Endothelial cell of umbilical vein (primary cell): ENCODE measurements at regions not wholly inside any gene's neighbourhood (a gene's known extent, or its start where the extent isn't known, plus 50 kb on each side); places are given as distances from the start of the nearest gene placed in this dataset.

Source experiments
- BruUV-seq: library from RNA; stranded (reverse); fragments of 400-500 nt; replicated peaks from 2 replicates; lab custom pipeline; 2021; lab: Mats Ljungman, UMichigan
- CTCF ChIA-PET: fragments of 300-600, 350-600 bp; sonication (Branson Sonifier 250); formaldehyde crosslinking; loops from one replicate; lab custom pipeline; 2021; ENCODE audit warnings: antibody characterized with exemption, inconsistent platforms; lab: Charles Lee
- POLR2A ChIA-PET: fragments of 300-600, 350-600 bp; sonication (Branson Sonifier 250); formaldehyde crosslinking; loops from one replicate; lab custom pipeline; 2021; ENCODE audit warnings: antibody characterized with exemption, inconsistent platforms; lab: Charles Lee
- DNase-seq: peaks from one replicate; pipeline ENCODE4 v3.0.0-alpha.2; 2011; ENCODE audit warnings: low read depth, low spot score
- FAIRE-seq: peaks from 2 replicates; lab custom pipeline; 2011; peaks lifted over from hg19 to GRCh38; lab: Jason Lieb, UNC
- H2AFZ ChIP-seq: 2 replicates; pipeline ENCODE4 v1.6.0; 2012; ENCODE audit warnings: low read depth, low read length, control low read depth, inconsistent platforms
- H3K27ac ChIP-seq: 2 replicates; pipeline ENCODE4 v1.5.1; 2011; ENCODE audit warnings: low read depth, mild to moderate bottlenecking, control low read depth, low read length, moderate library complexity; ENCODE audit not compliant: insufficient read depth
- H3K27me3 ChIP-seq, 2 experiments: 2 replicates each; pipeline versions ENCODE4 v1.6.0 to v1.6.1; 2011; ENCODE audit warnings: low read length in 2 of 2, mixed read lengths in 1 of 2; ENCODE audit not compliant: control insufficient read depth in 2 of 2, insufficient read depth in 2 of 2
- H3K36me3 ChIP-seq, 2 experiments: 2 replicates in 1 of 2; 3 replicates in 1 of 2; pipeline ENCODE4 v1.5.1; 2011; ENCODE audit warnings: low read length in 2 of 2, mild to moderate bottlenecking in 1 of 2, moderate library complexity in 1 of 2; ENCODE audit not compliant: control insufficient read depth in 2 of 2, insufficient read depth in 2 of 2; ENCODE audit errors: extremely low read depth in 1 of 2
- H3K4me1 ChIP-seq: 3 replicates; pipeline ENCODE4 v1.5.1; 2011; ENCODE audit warnings: mild to moderate bottlenecking, low read length; ENCODE audit not compliant: control insufficient read depth, insufficient read depth; ENCODE audit errors: extremely low read depth
- H3K4me2 ChIP-seq: 2 replicates; pipeline ENCODE4 v1.6.1; 2011; ENCODE audit warnings: low read length, control low read depth, mixed read lengths; ENCODE audit not compliant: insufficient read depth
- H3K4me3 ChIP-seq, 3 experiments: fragments of 200-600 bp in 1 of 3; sonication (generic), shearing (Covaris generic) in 1 of 3; replicated peaks in 1 of 3; 2 replicates each; pipeline ENCODE4 v1.5.1; 2011 to 2016; ENCODE audit warnings: control low read depth in 3 of 3, low read length in 3 of 3, mild to moderate bottlenecking in 2 of 3, inconsistent platforms in 1 of 3, low read depth in 1 of 3, moderate library complexity in 1 of 3; ENCODE audit not compliant: insufficient read depth in 1 of 3
- H3K79me2 ChIP-seq: 2 replicates; pipeline ENCODE4 v1.6.0; 2012; ENCODE audit warnings: low read length, inconsistent platforms; ENCODE audit not compliant: control insufficient read depth, insufficient read depth
- H3K9ac ChIP-seq: replicated peaks from 2 replicates; pipeline ENCODE3; 2011; ENCODE audit warnings: low read length, control low read depth; ENCODE audit not compliant: insufficient read depth; ENCODE audit errors: extremely low read depth
- H3K9me1 ChIP-seq: replicated peaks from 3 replicates; pipeline ENCODE4 v1.6.0; 2011; ENCODE audit warnings: mild to moderate bottlenecking, low read length; ENCODE audit not compliant: control insufficient read depth, insufficient read depth; ENCODE audit errors: extremely low read depth
- H3K9me3 ChIP-seq: replicated peaks from 2 replicates; pipeline ENCODE4 v1.5.1; 2012; ENCODE audit warnings: low read length, inconsistent platforms; ENCODE audit not compliant: control insufficient read depth, insufficient read depth
- H4K20me1 ChIP-seq: replicated peaks from 2 replicates; pipeline ENCODE3; 2011; ENCODE audit warnings: mild to moderate bottlenecking, low read length; ENCODE audit not compliant: control insufficient read depth, insufficient read depth; ENCODE audit errors: extremely low read depth
- CTCF ChIP-seq, 2 donors: IDR thresholded peaks; 1 replicate in 1 of 2; 2 replicates in 1 of 2; pipeline ENCODE4 v1.5.1; 2011; ENCODE audit warnings: low read length in 2 of 2, mild to moderate bottlenecking in 2 of 2, moderate library complexity in 2 of 2, control low read depth in 1 of 2, inconsistent platforms in 1 of 2, low read depth in 1 of 2; ENCODE audit not compliant: insufficient read depth in 1 of 2; ENCODE audit errors: extremely low read depth in 1 of 2
- EZH2 ChIP-seq: IDR thresholded peaks from 2 replicates; pipeline ENCODE4 v1.6.1; 2012; ENCODE audit warnings: borderline replicate concordance, low read depth, mild to moderate bottlenecking, moderate library complexity, low read length, inconsistent platforms; ENCODE audit not compliant: severe bottlenecking
- FOS ChIP-seq: IDR thresholded peaks from 2 replicates; pipeline ENCODE4 v1.6.1; 2011; ENCODE audit warnings: mild to moderate bottlenecking, low read length, moderate library complexity, borderline replicate concordance; ENCODE audit not compliant: insufficient read depth
- GATA2 ChIP-seq: IDR thresholded peaks from 2 replicates; pipeline ENCODE4 v1.7.0; 2011; ENCODE audit warnings: low read depth, mild to moderate bottlenecking, moderate library complexity, mixed read lengths, low read length; ENCODE audit not compliant: insufficient read length, insufficient read depth
- JUN ChIP-seq: IDR thresholded peaks from 2 replicates; pipeline ENCODE4 v1.6.1; 2011; ENCODE audit warnings: borderline replicate concordance, low read depth; ENCODE audit not compliant: insufficient read length, insufficient read depth
- MYC ChIP-seq: IDR thresholded peaks from one replicate; pipeline ENCODE4 v1.6.1; 2011; ENCODE audit warnings: mild to moderate bottlenecking, low read depth, low read length
- POLR2A ChIP-seq: IDR thresholded peaks from 2 replicates; pipeline ENCODE4 v1.6.1; 2012; ENCODE audit warnings: low read depth, mild to moderate bottlenecking, control low read depth, low read length
- POLR2AphosphoS5 ChIP-seq: IDR thresholded peaks from 2 replicates; pipeline ENCODE4 v1.6.1; 2012; ENCODE audit warnings: low read depth, mild to moderate bottlenecking, control low read depth, low read length, moderate library complexity; ENCODE audit not compliant: insufficient read depth
- dilution Hi-C: fragments of 300-500 bp; cut with MboI; formaldehyde crosslinking; loops from one replicate; pipeline ENCODE4 v1.15.0; 2019; ENCODE audit warnings: low sequenced_read_pairs; ENCODE audit not compliant: extremely low pct_ligation_motif_present
- intact Hi-C: fragments of 100-400 bp; cut with micrococcal nuclease; formaldehyde crosslinking; loops from one replicate; pipeline ENCODE4 v1.10.0; 2022
- TF ChIP-seq, protein P1 (sequence below): IDR thresholded peaks from 2 replicates; pipeline ENCODE4 v1.6.1; 2011; ENCODE audit not compliant: insufficient read depth, insufficient read length

DNA sequence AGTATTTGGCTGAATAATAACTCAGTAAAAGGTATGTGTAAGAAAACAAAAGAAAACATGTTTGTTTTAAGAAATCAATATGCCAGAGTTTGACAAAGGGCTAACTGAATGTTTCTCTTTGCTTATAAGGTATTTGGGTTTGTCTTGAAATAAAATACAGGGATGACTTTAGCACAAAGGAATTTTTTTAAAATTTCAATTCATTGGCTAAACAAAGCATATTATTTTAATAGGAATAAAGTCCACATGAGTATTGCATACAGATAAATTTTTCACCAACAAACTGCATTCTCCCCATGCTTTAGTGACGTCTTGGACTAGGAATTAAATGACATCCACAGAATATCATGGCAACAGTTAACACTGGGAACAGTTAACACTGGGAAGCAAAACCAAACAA is 480.0 kb upstream of the JAG1 start:
- no peaks in the 10 kb centered on the region for H4K20me1 ChIP-seq
- ChIA-PET POLR2A (no interaction called here), CTCF (interaction anchor here (0.9 kb wide), 1 partner anchor 9 kb away, joined by 3 read pairs; no protein-coding TSS in a partner anchor)
- H3K4me3 ChIP-seq = no peak overlapping the region
- H3K4me2 ChIP-seq = no peak overlapping the region
- no peak for FAIRE-seq
- peaks cover 30% of the 10 kb centered on the region for H3K4me1 ChIP-seq
- TF ChIP-seq EZH2 (no peak), POLR2A (no peak), FOS (no peak), GATA2 (no peak), JUN (no peak), POLR2AphosphoS5 (no peak), MYC (no peak), CTCF (IDR thresholded peaks at IDR 0.05; ENCODE audit: extremely low read depth in 1 of 2, insufficient read depth in 1 of 2, low read depth in 1 of 2, low read length in 2 of 2) (no peak)
- TF ChIP-seq, protein P1, sequence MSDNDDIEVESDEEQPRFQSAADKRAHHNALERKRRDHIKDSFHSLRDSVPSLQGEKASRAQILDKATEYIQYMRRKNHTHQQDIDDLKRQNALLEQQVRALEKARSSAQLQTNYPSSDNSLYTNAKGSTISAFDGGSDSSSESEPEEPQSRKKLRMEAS = no peak
- H3K27me3 ChIP-seq = no peaks in the 10 kb centered on the region
- H3K9me3 ChIP-seq = no peaks in the 10 kb centered on the region
- no peak overlapping the region for H3K9ac ChIP-seq
- H3K27ac ChIP-seq = no peak overlapping the region
- H2AFZ ChIP-seq = no peak overlapping the region
- no TSS peak for BruUV-seq
- dilution Hi-C loops = no loop called here
- H3K9me1 ChIP-seq = no peaks in the 10 kb centered on the region
- no peaks in the 10 kb centered on the region for H3K36me3 ChIP-seq
- DNase-seq = no peak
- H3K79me2 ChIP-seq = no peaks in the 10 kb centered on the region
- intact Hi-C loops = no loop called here
